Glutamatergic neuron (in vitro differentiated cells): ENCODE measurements at regions not wholly inside any gene's neighbourhood (a gene's known extent, or its start where the extent isn't known, plus 50 kb on each side); places are given as distances from the start of the nearest gene placed in this dataset.

Experiments used
- DNase-seq: peaks from one replicate; pipeline ENCODE4 v3.0.0; 2022
- H3K27ac Mint-ChIP-seq: one replicate; pipeline ENCODE4 v1.8.0; 2020; ENCODE audit warnings: mild to moderate bottlenecking, mixed read lengths, inconsistent platforms; ENCODE audit not compliant: unreplicated experiment
- H3K27me3 Mint-ChIP-seq: one replicate; pipeline ENCODE4 v1.8.0; 2020; ENCODE audit warnings: mild to moderate bottlenecking, moderate library complexity, mixed read lengths, inconsistent platforms; ENCODE audit not compliant: unreplicated experiment
- H3K36me3 Mint-ChIP-seq: one replicate; pipeline ENCODE4 v1.8.0; 2020; ENCODE audit warnings: mild to moderate bottlenecking, mixed read lengths, inconsistent platforms; ENCODE audit not compliant: unreplicated experiment
- H3K4me1 Mint-ChIP-seq: one replicate; pipeline ENCODE4 v1.8.0; 2020; ENCODE audit warnings: mild to moderate bottlenecking, low read depth, mixed read lengths, inconsistent platforms; ENCODE audit not compliant: unreplicated experiment
- H3K4me3 Mint-ChIP-seq: one replicate; pipeline ENCODE4 v1.8.0; 2020; ENCODE audit warnings: mild to moderate bottlenecking, mixed read lengths, inconsistent platforms; ENCODE audit not compliant: unreplicated experiment
- H3K9me3 Mint-ChIP-seq: one replicate; pipeline ENCODE4 v1.8.0; 2020; ENCODE audit warnings: mild to moderate bottlenecking, moderate library complexity, mixed read lengths, inconsistent platforms; ENCODE audit not compliant: unreplicated experiment
- CTCF ChIP-seq: fragments of 200-600 bp; sonication (generic); IDR thresholded peaks from one replicate; pipeline ENCODE4 v1.5.0; 2021; ENCODE audit not compliant: partially characterized antibody, unreplicated experiment

GRCh38 chr13:34257966-34258365 is 440.0 kb downstream of the RFC3 start:
- Mint-ChIP-seq H3K27me3 (no peaks in the 10 kb centered on the region), H3K9me3 (no peaks in the 10 kb centered on the region), H3K4me1 (no peaks in the 10 kb centered on the region), H3K36me3 (no peaks in the 10 kb centered on the region), H3K27ac (no peak overlapping the region), H3K4me3 (no peak overlapping the region)
- no peak for TF ChIP-seq CTCF
- DNase-seq: no peak

- DNase-seq: no peak
- H3K9me3 Mint-ChIP-seq: no peaks in the 10 kb centered on the region
- no peaks in the 10 kb centered on the region for H3K36me3 Mint-ChIP-seq
- no peak overlapping the region for H3K4me3 Mint-ChIP-seq
- TF ChIP-seq CTCF: no peak
- H3K27me3 Mint-ChIP-seq: no peaks in the 10 kb centered on the region
- H3K4me1 Mint-ChIP-seq: no peaks in the 10 kb centered on the region
- no peak overlapping the region for H3K27ac Mint-ChIP-seq
Observed at GRCh38 chr13:34258646-34259386, 440.9 kb downstream of the RFC3 start.

- no peaks in the 10 kb centered on the region for H3K4me1 Mint-ChIP-seq
- no peak overlapping the region for H3K27ac Mint-ChIP-seq
- H3K4me3 Mint-ChIP-seq: no peak overlapping the region
- H3K36me3 Mint-ChIP-seq: no peaks in the 10 kb centered on the region
- DNase-seq: no peak
- no peaks in the 10 kb centered on the region for H3K27me3 Mint-ChIP-seq
- no peak for TF ChIP-seq CTCF
- H3K9me3 Mint-ChIP-seq: no peaks in the 10 kb centered on the region
Observed at GRCh38 chr13:34263681-34264080, 445.7 kb downstream of the RFC3 start.

GRCh38 chr13:34265046-34265679 is 447.2 kb downstream of the RFC3 start:
- Mint-ChIP-seq H3K27ac (no peak overlapping the region), H3K27me3 (no peaks in the 10 kb centered on the region), H3K36me3 (no peaks in the 10 kb centered on the region), H3K9me3 (no peaks in the 10 kb centered on the region), H3K4me1 (no peaks in the 10 kb centered on the region), H3K4me3 (no peak overlapping the region)
- DNase-seq: no peak
- TF ChIP-seq CTCF: no peak

- no peak for TF ChIP-seq CTCF
- DNase-seq: no peak
- no peak overlapping the region for H3K27ac Mint-ChIP-seq
- H3K27me3 Mint-ChIP-seq: no peaks in the 10 kb centered on the region
- H3K4me1 Mint-ChIP-seq: no peaks in the 10 kb centered on the region
- H3K9me3 Mint-ChIP-seq: no peaks in the 10 kb centered on the region
- no peak overlapping the region for H3K4me3 Mint-ChIP-seq
- no peaks in the 10 kb centered on the region for H3K36me3 Mint-ChIP-seq
Observed at GRCh38 chr13:34276764-34277163, 458.8 kb downstream of the RFC3 start.
